ENCODE measurements at regions not wholly inside any gene's neighbourhood (a gene's known extent, or its start where the extent isn't known, plus 50 kb on each side); places are given as distances from the start of the nearest gene placed in this dataset.

DNA sequence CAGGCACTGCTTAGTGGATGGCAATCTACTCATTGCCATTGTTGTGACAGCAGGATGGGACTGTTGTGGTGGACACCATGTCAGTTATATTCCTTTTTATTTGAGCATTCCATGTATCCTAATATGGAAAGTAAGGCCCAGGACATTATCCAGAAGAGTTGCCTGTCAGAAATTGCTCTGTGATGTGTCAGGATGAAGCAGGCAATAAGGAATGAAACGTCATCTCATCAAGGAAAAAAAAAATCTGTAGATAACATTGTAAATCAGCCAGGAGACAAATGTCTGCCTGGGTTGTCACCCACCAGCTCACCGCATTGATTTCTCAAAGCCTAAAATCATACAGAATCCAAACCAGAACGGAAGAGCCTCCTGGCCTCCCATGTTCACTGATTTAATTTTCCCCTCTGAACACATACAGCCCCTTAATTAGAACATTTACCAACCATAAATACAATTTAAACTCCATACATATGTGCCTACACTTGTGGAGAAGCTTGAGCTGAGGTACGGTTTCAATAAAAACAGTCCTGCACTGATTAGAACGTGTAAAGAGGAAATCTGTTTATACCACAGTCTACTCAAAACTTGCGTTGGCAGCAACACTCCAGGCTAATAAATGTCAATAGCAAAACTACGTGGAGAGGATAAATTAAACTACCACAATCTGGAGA is 73.9 kb downstream of the FOXD1 start:
- DNase-seq: no peak

DNA sequence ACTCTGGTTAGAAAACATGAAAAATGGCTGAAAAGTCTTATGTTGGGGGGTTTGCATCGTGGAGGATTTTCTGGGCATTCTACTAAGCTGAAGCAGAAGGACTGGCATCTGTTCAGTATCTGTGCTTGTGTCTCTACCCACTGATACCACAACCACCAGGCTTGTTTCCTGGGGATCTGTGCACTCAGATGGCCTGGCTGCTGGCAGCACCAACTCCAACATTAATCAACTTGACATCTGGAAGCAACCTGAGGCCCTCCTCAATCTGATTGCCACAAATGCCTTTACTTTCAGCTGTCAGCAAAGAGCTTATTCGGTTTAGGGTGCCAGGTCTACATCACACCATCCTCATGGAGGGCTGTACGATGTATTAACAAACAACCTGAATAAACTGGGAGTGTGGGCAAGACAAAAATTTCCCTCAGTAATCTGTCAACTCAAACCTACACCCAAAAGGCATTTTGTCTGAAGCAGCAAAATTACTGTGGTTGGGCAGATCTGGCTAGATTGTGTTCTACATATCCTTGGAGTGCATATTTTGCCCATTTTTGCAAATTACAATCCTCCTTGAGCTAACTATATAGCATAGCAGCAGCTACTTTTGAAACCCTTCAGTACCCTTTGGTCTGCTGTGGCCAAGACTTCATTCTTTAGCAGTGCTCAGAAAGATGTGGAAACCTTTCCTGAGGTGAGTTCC is 74.6 kb downstream of the FOXD1 start:
- DNase-seq: no peak

DNA sequence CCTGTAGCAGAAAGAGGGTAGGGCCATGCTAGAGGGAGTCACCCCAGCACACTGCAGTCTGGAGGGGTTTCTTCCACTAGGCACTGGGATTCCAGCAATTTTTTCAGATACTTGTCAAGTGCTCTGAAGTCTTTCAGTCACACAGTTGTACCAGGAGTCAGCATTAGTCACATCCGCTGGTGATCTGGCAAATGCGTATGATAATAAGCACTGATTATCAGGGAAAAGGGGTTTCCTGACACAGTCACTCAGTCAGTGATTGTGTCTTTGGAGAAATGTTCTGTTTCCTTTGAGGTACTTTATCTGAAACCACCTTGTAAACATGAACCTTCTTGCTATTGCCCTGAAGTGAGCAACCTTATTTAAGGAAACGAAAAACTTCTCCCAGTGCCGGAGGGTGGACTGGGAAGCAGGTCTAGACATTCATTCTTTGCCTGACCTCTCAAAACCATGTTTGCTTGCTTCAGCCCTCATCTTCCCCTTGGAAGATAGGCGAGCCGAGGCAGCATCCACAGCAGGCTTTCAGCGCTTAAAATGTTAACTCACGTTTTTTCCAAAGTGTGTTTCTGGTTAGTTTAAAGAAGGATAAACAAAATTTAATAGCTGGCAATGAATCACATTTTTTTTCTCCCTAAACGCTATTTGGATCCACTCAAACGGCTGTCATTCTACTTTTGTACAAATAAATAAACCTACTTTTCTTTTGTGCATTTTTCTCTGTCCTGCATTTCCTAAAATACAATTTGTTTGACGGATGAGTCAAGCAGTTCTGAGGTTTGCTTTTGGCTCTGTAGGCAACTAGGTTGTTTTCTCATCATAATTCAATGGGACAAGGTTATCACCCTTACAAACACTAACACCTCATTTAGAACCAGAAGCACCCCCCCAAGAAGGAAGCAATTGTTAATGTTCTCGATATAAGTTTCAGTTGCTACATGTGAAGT is 77.7 kb downstream of the FOXD1 start:
- peak; percentile 97 for DNase-seq

DNA sequence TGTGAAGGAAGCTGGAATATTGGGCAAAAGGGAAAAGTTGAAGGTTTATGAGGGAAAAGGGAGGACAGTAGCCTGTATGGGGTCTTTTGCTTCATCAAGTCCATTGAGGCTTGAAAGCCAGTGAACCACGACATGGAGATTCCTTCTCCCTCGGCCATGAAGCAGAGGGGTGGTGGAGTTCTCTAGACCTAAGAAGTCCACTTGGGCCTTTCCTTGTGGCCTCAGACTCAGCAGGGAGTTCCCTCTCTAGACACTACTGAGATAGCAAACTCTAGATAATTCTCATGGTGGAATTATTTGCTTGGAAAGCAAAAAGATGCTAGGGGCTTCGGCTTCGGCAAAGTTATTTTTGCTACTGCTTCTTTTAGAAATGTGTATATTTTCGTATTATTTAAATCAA is 78.5 kb downstream of the FOXD1 start:
- DNase-seq: no peak

DNA sequence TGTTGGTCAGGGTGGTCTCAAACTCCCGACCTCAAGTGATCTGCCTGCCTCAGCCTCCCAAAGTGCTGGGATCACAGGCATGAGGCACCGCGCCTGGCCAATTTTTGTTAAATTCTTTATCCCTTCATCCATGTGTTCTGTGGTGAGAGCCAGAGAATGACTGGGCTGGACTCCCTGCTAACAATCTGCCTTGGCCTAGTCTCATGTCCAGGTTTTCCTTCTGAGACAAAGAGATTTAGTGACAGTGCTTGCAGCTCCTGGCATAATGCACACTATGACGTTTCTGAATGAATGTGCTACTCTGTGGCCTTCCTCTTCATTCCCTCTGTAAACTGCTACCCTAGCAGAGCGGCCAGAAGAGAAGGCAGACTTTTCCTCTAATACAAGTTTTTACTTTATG is 79.3 kb downstream of the FOXD1 start:
- no peak for DNase-seq

DNA sequence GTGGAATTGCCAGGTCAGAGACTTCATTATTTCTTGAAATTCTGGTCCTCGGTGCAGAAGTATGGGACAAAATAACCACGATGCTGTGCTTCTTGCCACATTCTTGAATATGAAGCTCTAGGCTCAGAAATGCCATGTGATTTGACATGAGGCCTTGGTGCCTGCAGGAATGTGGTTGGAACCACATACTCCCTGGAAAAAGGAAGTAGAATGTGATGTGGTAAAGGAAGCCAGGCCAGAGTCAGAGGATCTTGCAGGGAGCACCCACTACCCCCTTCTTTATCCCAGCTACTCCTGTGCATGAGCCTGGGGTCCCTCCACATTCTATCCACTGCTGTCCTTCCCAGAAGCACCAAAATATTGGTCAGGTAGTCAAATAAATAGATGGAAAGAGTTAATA is 80.9 kb downstream of the FOXD1 start:
- no peak for DNase-seq

DNA sequence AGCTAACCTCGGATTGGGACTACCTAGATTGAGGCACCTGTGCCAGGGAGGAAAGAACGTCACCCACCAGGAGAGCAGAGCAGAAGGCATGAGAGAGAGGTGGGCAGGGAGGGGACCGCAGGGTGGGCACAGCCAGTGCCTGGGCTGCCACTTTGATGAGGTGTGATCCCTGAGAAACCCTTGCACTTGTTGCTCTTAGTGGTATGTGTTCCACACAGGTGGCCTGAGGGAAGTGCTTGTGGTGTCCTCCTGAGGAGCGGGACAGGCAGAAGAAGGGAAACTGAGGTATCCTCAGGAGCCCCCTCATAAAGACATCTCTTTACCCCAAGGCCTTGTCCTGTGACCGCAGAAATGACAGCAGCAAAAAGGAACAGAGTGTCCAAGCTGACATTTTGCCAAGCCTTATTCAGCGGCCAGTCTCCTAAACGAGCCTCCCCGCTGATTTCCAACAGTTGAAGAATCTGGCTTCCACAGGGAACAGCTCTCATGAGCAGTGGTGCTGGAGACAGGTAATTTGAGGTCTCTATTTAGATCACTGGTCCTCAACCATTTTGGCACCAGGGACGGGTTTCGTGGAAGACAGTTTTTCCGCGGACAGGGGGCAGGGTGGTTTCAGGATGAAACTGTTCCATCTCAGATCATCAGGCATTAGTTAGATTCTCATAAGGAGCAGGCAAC is 82.4 kb downstream of the FOXD1 start:
- DNase-seq: no peak

DNA sequence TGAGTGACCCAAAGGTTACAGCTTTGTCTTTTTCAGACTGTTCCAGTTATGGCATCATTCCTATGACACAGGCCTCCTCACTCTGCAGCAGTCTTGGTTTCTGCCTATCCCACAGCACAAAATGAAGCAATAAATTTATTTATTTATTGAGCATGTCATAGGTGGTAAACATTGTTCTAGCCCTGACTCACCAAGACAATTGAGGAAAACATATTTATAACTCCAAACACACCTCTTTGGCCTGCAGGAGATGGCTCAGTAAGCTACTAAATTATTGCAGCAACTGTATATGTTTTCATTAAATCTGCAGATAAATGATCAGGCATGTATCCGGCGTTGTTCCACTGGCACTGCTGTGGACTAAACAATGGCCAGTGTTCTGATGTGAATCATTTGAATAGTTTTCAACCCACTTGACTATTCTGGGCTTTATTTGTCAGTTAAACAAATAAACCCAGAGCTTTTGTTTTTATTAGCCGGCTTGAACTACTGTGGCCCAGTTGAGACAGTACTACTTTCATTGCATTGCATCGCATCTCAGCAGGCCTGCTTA is 83.2 kb downstream of the FOXD1 start:
- DNase-seq: peak; percentile 78

DNA sequence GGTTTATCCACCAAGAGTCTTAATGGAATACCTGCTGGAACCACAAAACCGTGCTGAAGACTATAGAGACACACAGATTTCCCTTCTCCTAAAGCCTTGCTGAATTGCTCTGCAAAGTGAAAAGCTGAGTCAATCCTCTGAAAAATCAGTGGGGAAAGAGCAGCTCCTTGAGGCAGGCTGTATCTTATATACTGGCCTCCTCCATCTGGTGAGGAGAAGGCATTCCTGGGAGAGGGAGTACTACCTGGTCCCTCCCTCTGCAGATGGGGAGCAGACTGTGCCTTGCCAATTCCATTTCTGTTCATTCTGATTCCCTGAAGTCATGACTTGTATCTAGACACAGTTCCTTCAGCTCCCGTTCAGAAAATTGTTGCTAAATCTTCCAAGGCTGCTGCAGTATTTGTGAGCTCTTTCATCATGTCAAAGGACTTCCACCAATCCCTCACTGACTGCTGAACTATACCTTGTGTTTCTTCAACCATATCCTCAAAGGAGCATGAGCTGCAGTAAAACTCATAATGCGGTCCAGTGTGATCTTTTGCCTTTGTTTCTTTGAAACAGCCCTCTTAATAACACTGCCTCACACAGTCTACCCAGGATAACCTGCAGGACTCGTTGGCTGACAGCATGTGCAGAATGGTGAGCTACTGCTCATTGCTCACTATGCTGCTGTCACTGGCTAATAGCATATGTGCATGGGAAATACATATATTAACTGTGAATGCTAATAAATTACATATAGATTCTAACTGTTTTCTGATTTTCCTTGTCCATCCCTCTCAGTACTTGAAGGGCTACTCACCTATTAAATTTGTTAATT is 84.5 kb downstream of the FOXD1 start:
- no peak for DNase-seq

DNA sequence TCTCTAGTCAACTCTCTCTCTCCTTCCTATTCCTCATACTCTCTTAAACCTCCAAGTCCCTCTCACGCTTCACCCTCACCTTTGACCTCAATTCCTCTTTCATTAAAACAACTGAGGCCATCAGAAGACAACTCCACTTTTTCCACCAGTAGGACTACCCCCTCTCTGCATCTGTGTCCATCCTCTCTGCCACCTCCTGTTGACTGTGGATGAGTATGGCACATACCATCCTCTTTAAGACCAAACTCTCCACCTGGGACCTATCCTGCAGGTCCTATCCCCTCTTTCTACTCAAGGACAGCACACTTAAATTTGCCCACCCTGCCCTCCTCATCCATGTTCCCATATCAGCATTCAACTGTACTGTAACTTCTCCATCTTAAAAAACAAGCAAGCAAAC is 89.2 kb downstream of the FOXD1 start:
- no peak for DNase-seq

DNA sequence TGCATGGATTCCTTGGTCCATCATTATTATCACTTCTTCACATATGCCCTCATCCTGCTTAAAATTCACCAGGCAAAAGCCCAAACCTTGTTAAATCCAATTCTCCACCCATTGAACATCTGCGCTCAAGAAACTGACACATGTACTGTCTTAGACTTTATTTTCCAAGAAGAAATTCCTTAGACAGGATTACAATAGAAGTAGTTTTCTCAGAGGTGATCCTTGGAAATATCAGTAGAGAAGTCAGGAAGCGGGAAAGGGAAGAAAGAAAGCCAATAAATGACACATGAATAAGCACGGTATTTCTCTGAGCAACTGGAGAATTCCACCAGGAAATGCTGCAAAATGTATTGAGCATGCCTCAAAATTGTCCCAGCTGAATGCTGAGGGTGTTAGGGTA is 90.2 kb downstream of the FOXD1 start:
- DNase-seq: no peak

DNA sequence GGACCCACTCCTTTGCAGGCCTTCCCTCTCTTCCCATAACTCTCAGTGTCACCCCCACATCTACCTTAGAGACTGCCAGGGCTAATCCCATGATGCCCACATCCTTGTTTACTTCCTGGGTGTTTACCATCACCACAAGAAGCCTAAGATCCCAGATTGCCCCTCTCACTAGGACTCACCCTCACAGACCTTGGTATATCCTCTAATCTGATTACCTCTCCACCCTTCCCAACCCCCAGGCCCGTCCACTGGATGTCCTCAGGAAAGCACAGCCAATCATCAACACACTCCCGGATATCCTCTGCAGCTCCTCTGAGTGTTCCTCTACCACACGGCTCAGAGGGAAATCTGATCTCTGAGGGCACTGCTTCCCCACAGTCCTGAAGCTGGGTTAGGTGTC is 91.0 kb downstream of the FOXD1 start:
- DNase-seq: peak; percentile 13

DNA sequence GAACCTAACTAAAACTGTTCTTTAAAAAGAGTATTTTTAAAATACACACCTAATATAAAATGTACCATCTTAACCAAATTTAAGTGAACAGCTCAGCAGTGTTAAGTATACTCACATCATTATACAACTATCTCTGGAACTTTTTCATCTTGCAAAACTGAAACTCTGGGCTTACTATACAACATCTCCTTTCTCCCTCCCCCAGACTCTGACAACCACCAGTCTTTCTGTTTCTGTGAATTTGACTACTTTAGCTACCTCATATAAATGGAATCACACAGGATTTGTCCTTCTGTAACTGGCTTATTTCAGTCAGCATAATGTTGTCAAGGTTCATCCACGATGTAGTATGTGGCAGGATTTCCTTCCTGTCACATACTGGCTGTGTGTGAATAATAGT is 93.5 kb downstream of the FOXD1 start:
- no peak for DNase-seq

DNA sequence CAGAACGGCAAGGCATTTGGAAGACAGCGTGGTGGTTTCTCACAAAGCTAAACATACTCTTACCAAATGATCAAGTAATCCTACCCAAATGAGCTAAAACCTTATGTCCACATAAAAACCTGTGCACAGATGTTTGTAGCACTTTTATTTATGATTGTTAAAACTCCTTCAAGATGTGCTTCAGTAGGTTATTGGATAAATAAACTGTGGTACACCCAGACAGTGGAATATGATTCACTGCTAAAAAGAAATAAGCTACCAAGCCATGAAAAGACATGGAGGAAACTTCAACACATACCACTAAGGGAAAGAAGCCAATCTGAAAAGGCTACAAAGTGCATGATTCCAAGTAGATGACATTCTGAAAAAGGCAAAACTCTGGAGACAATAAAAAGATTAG is 94.2 kb downstream of the FOXD1 start:
- DNase-seq: no peak

DNA sequence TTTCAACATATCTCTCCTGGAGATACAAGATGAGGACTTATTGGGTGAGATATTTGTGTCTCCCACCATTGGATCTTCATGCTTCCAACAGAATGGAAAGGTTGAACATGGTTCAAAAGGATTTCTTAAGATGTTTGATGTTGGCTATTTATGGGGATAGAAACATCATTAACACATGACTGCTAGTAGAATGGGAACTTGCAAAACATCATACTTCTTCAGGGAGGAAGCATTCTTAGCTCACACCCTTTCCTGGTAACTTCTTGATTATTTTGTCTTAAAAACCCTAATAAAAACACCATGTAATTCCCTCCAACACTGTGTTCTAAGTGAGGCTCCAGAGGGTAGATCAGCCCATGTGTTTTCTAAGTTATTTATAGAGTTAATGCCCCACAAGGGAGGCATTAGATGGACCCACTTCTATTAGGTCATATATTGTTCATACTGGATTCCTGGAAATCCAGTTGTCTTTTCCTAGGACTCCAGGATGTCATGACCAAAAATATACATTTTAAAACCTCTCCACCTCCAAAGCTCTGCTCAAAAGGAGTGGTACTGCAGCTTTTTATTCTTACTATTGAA is 95.8 kb downstream of the FOXD1 start:
- DNase-seq: no peak

DNA sequence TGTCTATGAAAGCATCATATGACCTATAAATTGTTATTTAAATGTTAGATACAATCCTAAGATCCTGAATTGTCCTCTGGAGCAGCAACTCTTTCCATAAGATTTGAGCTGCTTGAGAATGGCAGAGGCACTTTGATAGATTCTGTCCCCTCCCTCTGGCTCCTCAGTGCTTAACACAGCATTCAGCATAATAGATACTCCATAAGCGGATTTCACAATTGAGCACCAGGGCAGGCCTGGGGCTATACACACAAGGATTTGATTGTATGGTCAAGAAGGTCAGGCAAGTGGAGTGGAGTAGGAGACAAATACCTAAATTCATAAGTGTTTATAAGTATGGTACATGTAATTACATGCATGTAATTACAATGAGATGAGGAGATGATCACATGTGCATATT is 96.3 kb downstream of the FOXD1 start:
- DNase-seq: no peak

DNA sequence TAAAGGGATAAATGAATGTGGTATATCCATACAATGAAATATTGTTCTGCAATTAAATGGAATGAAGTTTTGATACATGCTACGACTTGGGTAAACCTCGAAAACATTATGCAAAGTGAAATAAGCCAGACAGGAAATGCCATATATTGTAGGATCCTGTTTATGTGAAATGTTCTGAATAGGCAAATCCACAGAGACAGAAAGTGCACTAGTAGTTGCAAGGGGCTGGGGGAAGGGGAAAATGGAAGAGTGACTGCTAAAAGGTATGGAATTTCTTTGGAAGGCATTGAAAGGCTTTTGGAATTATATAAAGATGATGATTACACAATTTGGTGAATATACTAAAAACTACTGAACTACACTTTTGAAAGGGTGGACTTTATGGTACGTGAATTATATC is 97.0 kb downstream of the FOXD1 start:
- DNase-seq: no peak

DNA sequence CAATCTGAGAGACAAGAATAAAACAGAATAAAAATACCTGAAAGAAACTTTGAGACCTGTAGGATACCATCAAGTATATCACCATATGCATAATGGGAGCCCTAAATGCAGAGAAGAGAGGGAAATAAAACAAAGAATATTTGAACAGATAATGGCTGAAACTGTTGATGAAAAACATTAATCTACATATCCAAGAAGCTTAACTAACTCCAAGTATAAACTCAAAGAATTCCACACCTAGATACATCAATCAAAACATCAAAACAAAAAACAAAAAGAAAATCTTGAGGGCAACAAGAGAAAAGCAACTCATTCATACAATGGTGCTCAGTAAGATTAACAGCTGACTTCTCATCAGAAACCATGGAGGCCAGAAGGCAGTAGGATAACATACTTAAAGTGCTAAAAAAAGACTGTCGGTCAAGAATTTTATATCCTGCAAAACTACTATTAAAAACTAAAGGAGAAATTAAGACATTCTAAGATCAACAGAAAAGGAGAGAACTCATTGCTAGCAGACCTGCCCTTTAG is 101.6 kb downstream of the FOXD1 start:
- no peak for DNase-seq

DNA sequence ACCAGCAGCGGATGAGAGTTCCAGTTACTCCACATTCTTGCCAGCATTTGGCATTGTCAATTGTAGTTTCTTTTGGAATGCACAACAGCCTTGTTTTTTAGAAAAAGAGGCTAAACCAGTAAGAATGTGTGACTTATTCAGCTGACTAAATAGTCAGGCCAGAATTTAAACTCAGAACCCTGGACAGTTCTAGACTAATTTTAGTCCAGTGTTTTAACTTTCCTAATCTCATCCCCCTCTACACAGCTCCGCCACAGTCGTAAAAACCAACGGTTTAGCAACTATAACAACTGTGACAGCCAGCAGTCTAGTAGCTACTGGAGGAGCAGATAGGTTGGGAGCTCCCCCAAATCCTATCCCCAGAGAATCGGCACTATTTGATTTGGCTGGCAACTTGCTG is 103.7 kb downstream of the FOXD1 start:
- no peak for DNase-seq

DNA sequence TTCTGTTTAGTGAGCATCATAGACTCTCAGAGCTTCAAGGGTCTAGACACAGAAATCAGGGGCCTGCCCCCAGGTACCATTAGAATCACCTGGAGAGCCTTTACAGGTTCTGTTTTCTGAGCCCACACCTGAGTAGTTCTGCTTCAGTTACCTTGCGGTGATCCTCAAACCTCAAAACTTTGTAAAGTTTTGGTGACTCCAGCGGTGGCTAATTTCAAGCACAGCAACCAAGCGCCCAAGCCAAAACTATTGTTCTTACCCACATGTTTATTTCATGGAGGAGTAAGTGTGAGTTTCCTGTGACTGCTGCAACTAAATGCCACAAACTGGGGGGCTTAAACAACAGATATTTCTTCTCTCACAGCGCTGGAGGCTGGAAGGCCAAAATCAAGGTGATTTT is 108.9 kb downstream of the FOXD1 start:
- no peak for DNase-seq

DNA sequence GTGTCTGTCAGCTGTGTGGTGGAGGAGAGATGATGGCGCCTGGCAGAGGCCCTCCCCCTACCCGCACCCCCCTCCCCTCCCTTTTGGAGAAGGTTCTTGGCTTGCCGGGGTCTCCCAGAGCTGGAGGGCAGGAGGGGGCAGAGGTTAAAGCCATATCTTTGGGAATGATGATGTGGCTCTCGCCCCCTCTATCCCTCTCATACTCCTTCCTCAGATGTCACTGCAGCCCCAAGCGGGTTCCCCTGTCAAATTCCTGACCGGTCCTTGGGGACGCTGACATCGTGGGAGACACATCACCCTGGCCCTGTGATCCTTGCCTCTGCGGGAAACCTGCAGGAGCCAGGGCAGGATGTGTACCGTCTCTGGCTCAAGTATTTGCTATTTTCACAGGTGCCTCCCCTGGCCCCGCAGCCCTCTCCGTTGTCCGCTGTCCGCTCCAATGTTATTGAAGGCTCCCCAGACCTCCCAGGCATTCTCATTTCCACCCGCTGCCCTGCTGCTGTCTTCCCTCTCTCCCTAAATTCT is 109.5 kb downstream of the FOXD1 start:
- no peak for DNase-seq
